ENCODE measurements at regions not wholly inside any gene's neighbourhood (a gene's known extent, or its start where the extent isn't known, plus 50 kb on each side); places are given as distances from the start of the nearest gene placed in this dataset.
"Not testable (repeated sequence)": the region's sequence is repeated elsewhere in the genome, so short reads cannot be mapped to it uniquely, and the experiment has no call there.

GRCh38 chr12:65656156-65656882 lies 168.0 kb upstream of the HMGA2 start:
- no peak for DNase-seq (ENCODE audit: low spot score)

DNA sequence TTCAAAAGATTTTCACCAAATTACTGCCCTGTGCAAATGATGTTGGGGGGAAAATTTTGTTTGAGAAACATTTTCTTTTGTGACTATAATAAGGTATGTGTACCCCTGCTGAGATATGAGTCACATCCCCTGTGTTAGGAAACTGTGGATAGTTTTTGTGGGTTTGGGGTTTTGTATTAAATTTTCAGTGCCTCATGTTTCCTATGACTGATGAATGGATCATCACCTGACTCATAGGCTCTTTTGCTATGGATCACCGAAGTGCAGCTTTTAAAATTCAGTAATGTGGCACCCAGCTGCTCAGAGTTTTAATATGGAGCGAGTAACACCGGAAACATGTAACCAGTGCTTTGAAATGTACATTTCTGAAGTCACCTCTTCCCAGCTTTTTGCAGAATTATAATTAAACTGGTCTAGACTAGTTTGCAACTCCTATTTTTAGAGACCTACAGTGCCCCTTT lies 167.4 kb upstream of the HMGA2 start:
- peak; percentile 80 for DNase-seq (ENCODE audit: low spot score)

DNA sequence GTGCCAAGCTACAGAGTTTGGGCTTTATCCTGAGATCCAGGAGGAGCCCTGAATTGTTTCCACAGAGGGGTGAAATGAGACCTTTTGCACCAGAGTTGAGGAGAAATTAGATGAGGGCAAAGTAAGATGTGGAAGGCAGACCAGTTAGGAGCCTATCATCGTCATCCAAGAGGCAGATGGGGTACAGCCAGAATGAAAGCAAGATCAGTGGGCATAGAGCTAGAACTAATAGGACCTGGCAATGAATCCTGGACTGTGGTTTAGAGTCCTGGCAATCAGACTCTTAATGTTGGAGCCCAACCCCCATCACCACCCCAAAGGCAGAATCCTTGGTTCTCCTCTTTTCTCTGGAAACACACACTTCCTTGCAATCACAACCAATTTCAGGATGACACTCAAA lies 166.6 kb upstream of the HMGA2 start:
- DNase-seq (ENCODE audit: low spot score), result no peak

DNA sequence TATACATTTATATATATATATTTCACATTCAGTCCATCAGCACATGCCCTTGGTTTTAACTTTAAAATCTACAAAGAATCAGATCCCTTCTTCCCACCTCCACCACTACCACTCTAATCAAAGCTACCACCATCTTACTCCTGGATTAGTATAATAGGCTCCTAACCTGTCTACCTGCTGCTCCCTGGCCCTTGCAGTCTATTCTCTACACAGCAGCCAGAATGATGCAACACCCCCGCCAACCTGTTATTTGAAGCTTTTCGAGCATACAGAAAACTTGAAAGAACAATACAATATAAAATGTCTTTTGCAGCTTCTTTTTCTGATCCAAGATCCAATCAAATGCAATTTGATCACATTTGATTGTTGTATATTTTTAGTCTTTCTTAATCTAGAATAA lies 165.9 kb upstream of the HMGA2 start:
- no peak for DNase-seq (ENCODE audit: low spot score)

GRCh38 chr12:65659681-65660080 lies 164.6 kb upstream of the HMGA2 start:
- DNase-seq (ENCODE audit: low spot score), result no peak

DNA sequence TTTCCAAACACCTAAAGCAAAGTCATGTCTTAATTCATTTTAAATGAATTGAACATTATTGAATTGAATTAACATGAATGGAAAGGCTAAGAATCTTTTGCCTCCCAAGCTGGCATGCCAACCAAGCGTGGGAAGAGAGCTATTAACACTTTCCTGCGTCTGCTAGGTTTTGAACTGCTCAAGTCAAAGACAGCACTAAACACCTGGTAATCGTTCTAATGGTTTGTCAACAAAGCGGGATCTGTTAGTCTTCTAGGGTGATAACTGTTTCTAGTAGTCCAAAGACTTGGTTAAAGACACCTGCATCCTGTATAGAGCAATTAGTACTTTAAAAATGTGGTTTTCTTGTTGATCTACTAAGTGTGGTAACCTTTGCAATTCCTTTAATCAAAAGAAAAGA lies 164.2 kb upstream of the HMGA2 start:
- DNase-seq (ENCODE audit: low spot score), result no peak

GRCh38 chr12:65660836-65661235 lies 163.4 kb upstream of the HMGA2 start:
- DNase-seq (ENCODE audit: low spot score), result no peak

DNA sequence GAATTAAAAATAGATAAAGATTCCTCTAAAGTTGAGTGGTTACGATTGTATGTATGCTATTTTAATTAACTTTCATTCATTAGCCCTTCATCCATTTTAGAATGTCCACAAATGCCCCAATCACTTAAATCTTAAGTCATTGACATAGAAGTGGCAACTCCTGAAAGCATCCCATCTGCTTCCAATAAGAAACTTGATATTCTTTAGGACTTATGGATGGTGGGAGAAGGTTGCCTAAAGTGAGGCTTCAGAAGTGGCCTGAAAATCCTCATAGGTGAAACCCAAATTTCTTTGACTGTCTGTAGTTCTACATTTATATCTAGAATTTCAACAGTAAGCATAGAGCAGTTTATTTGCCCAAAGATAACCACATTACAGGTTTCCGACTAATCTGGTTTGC lies 161.7 kb upstream of the HMGA2 start:
- no peak for DNase-seq (ENCODE audit: low spot score)

- no peak for DNase-seq (ENCODE audit: low spot score)
Observed at GRCh38 chr12:65663097-65663496, 161.2 kb upstream of the HMGA2 start.

DNA sequence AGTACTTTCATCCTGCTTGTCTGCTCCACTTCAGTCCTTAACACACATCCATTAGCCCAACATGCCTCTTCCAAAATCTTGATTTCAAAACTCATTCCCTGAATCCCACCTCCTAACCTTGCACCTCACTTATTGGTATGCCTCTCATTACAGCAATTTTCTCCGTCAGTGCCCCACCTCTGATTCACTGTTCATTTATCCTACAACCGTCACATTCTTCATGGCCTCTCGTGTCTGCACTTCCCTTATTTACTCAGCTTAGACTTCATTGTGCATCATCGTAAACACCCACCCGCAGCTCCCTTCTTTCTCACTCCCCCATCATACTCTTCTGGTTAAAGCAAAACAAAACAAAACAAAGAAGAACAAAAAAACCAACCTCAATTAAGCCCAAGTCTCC lies 160.6 kb upstream of the HMGA2 start:
- no peak for DNase-seq (ENCODE audit: low spot score)

- no peak for DNase-seq (ENCODE audit: low spot score)
Observed at GRCh38 chr12:65664715-65665250, 159.5 kb upstream of the HMGA2 start.

- no peak for DNase-seq (ENCODE audit: low spot score)
Observed at GRCh38 chr12:65665817-65666216, 158.5 kb upstream of the HMGA2 start.

GRCh38 chr12:65666876-65667275 lies 157.4 kb upstream of the HMGA2 start:
- DNase-seq (ENCODE audit: low spot score), result no peak

- no peak for DNase-seq (ENCODE audit: low spot score)
Observed at GRCh38 chr12:65667932-65668331, 156.4 kb upstream of the HMGA2 start.

- DNase-seq (ENCODE audit: low spot score), result no peak
Observed at GRCh38 chr12:65668981-65669695, 155.1 kb upstream of the HMGA2 start.

DNA sequence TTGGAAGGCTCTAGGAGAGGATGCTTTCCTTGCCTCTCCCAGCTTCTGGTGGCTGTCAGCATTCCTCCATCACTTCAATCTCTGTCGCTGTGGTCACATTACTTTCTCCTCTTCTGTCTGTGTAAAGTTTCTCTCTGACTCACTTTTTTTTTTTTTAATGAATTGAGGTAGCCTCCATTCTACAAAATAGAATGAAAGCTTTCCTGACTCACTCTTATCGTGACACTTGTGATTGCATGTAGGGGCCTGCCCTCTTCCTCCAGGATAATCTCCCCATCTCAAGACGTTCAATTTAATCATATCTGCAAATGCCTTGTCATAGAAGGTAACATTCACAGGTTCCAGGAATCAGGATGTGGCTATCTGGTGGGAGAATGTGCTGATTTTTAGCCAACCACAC lies 153.5 kb upstream of the HMGA2 start:
- peak; percentile 13 for DNase-seq (ENCODE audit: low spot score)

- no peak for DNase-seq (ENCODE audit: low spot score)
Observed at GRCh38 chr12:65672441-65672840, 151.8 kb upstream of the HMGA2 start.

DNA sequence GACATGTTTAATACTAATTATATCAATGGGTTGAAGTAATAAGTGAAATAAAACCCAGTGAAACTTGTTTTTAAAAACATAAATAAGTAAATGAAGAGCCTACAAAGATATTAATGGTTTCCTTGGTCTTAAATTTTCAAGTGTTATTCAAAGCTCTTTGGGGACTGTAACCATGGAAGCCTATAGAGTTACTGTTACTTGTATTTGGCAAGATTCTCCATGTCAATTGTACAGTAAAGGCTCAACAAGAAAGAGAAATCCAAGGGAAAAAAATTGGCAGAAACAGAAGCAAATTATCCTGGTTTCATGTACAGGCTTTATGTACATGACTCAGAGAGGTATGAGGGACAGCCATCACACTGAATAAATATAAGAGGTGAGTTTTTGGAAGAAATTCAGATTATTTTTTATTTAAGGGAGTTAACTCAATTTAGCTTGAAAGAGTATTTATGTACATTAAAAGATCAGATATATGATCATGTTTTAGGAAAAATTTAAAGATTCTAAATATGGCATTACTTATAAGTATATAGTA lies 151.1 kb upstream of the HMGA2 start:
- DNase-seq (ENCODE audit: low spot score), result no peak

DNA sequence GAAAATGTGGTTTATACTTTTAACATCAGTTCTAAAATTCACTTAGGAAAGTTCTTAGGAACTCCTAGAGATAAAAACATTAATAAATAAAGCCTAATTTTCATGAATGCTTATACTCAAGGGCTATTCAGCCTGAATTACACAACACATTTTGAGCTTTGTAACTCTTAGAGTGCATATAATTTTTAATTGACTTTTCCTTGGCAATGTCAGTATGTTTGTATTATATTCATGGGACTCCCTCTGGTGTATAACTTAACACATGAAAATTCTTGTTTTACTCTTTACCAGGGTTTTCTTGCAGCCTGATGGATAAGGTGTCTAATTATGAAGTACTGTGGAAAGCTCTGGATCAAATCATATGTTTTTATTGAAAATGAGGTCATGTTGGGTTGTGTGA lies 150.6 kb upstream of the HMGA2 start:
- peak; percentile 34 for DNase-seq (ENCODE audit: low spot score)

DNA sequence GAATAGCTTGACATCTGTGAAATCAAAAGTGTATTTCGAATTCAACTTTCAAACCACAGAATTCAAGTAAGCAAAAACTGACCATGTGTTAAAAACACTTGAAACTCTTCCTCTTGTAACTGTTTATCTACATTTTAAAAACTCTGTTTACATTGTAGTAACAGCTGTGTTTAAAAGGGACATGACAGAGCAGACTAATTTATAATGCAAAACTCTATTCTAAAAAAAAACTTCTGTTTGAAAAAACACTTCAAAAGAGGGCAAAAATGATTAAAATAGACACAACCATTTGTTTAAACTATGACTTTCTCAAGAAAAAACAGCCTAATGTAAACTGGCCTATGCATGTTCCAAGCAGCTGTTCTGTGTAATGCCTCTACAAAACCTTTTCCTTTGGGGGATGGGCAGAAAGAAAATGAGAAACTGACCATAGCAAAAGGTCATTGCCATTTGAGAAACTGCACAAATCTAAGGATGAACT lies 149.1 kb upstream of the HMGA2 start:
- no peak for DNase-seq (ENCODE audit: low spot score)

GRCh38 chr12:65678172-65678571 lies 146.1 kb upstream of the HMGA2 start:
- not testable (repeated sequence) for DNase-seq (ENCODE audit: low spot score)

GRCh38 chr12:65681226-65681625 lies 143.1 kb upstream of the HMGA2 start:
- no peak for DNase-seq (ENCODE audit: low spot score)

GRCh38 chr12:65682112-65682511 lies 142.2 kb upstream of the HMGA2 start:
- no peak for DNase-seq (ENCODE audit: low spot score)

Data from GM03348 (cell line).